ENCODE measurements at regions not wholly inside any gene's neighbourhood (a gene's known extent, or its start where the extent isn't known, plus 50 kb on each side); places are given as distances from the start of the nearest gene placed in this dataset.
A peak's percentile ranks its signal among the peaks of the same experiment; 100 is the strongest.

- H3K4me3 ChIP-seq (ENCODE audit: low read depth, low read length) = no peak overlapping the region
- no peak for DNase-seq (ENCODE audit: low read depth)
- no peak for TF ChIP-seq CTCF (IDR thresholded peaks at IDR 0.05; ENCODE audit: insufficient read depth, low read length)
Measured at GRCh38 chr6:146949425-146949824, 254.8 kb upstream of the STXBP5 start.

GRCh38 chr6:146950351-146950835, 253.8 kb upstream of the STXBP5 start:
- H3K4me3 ChIP-seq (ENCODE audit: low read depth, low read length) = no peak overlapping the region
- peak; percentile 16 for DNase-seq (ENCODE audit: low read depth)
- no peak for TF ChIP-seq CTCF (IDR thresholded peaks at IDR 0.05; ENCODE audit: insufficient read depth, low read length)

GRCh38 chr6:146955570-146955969, 248.6 kb upstream of the STXBP5 start:
- H3K4me3 ChIP-seq (ENCODE audit: low read depth, low read length) = no peak overlapping the region
- DNase-seq (ENCODE audit: low read depth) = no peak
- TF ChIP-seq CTCF (IDR thresholded peaks at IDR 0.05; ENCODE audit: insufficient read depth, low read length) = no peak

DNA sequence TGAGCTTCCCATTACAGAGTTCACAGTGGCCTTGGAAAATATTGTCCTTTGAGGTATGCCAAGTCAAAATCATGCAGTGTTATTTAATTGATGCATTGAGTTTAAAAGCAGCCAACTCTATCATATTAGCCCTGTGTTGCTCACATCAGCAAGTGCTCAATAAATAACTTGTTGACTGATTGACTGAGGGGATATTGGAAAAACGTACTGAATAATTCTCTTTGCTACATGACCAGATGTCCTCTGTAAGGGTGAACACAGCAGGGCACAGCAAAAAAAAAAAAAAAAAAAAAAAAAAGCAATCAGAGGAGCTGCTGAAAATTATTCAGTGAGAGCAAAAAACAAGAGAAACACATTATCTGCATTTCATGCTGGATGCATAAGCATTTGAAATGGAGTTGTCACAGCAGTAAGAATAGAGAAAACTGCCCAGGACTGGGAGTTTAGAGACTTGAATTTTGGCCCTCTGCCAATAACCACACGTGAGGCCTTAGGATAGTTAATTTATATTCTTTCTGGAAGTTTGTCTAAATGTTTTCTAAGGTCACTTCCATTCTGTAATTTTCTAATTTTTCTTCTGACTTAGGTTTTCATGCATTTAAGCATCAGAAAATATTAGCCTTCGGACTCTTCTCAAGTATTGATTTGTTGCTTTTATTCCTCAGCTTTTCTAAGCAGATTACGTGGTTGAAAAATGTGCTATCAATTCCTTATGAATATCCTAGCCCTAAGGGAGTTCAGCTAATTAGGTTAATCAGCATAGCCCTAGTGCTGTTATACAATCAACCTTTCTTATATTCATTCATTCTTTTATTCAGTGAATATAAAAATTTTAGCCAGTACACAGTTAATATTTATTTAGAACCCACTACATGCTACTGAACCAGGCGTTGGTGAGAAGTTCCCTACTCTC, 246.8 kb upstream of the STXBP5 start:
- no peak for DNase-seq (ENCODE audit: low read depth)
- H3K4me3 ChIP-seq (ENCODE audit: low read depth, low read length) = no peak overlapping the region
- no peak for TF ChIP-seq CTCF (IDR thresholded peaks at IDR 0.05; ENCODE audit: insufficient read depth, low read length)

- DNase-seq (ENCODE audit: low read depth) = no peak
- TF ChIP-seq CTCF (IDR thresholded peaks at IDR 0.05; ENCODE audit: insufficient read depth, low read length) = no peak
Measured at GRCh38 chr6:146961831-146962230, 242.4 kb upstream of the STXBP5 start.

GRCh38 chr6:146962329-146962728, 241.9 kb upstream of the STXBP5 start:
- H3K4me3 ChIP-seq (ENCODE audit: low read depth, low read length) = no peak overlapping the region
- no peak for TF ChIP-seq CTCF (IDR thresholded peaks at IDR 0.05; ENCODE audit: insufficient read depth, low read length)
- DNase-seq (ENCODE audit: low read depth) = no peak

More at GRCh38 chr6:146961831-146962230, 242.4 kb upstream of the STXBP5 start:
- H3K4me3 ChIP-seq (ENCODE audit: low read depth, low read length) = no peak overlapping the region
